NCI-H2081 treated with DMSO at 0.1 percent for 48 hours (cell line): ENCODE measurements at regions not wholly inside any gene's neighbourhood (a gene's known extent, or its start where the extent isn't known, plus 50 kb on each side); places are given as distances from the start of the nearest gene placed in this dataset.

Experiments used
- DNase-seq: peaks from one replicate; lab custom pipeline; 2025; lab: John Stamatoyannopoulos, UW

GRCh38 chr17:65477600-65477999, 83.8 kb downstream of the AXIN2 start:
- no peak for DNase-seq

DNA sequence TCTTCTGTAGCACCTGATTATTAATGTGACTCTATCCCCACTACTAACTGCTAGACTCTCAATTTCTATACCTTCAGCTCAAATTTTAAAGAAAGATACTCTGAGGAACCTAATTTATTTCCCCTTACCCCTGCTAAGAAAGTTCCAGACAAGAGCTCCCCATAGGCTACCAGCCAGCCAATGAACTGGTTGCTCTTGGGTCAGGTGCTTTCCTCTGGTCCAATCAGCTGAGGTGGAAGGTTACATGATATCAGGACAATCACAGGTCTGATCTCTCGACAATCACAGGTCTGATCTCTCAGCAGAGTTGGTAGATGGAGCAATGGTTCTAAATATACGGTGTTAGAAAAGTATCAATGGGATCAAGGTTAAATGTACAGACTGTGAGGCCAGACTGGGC, 86.8 kb downstream of the AXIN2 start:
- no peak for DNase-seq

DNA sequence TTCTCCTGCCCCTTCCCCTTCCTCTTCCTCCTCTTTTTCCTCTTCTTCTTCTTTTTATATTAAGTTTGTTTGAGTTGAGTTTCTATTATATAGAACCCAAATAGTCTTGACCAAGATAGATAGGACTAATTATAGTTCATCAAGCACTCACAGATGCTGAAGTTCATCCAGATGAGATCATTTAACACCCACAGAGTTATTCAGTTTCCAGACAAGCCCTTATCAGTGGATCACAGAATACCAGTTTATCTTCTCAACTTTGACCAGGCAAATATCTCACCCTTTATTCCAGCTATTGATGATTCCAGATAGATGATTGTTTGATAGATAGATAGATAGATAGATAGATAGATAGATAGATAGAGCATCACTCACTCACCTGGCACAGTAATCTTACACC, 87.5 kb downstream of the AXIN2 start:
- DNase-seq: no peak

- no peak for DNase-seq
Observed at GRCh38 chr17:65473363-65473762, 88.1 kb downstream of the AXIN2 start.

DNA sequence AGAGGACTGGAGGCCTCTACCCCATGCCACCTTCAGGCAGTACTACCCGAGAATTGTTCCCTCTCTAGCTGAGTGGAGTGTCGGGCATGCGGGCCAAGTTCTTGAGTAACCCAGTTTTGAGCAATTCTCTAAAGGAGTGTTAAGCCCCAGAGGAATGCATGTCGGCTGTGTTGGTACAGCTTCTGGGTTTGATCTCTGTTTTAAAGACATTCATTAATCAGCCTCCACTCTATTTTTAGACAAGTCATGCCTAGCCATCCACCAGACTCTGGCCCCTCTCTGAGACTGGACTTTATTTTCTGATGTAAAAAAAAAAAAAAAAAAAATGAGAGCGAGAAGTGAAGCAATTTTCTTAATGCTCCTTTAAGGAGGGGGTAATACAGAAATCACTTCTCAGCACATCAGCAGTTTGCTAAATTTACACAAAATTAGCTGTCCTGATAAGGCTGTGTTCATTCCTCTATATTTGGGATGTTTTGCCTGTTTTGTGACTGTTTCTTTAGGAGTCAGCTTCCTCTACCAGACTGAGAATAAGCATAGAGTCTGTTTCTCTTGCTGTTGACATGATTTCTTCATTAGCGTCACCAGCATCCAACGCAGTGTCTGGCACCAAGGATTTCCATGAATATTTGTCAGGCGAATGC, 88.7 kb downstream of the AXIN2 start:
- DNase-seq: no peak

- DNase-seq: no peak
Observed at GRCh38 chr17:65470783-65471182, 90.7 kb downstream of the AXIN2 start.

DNA sequence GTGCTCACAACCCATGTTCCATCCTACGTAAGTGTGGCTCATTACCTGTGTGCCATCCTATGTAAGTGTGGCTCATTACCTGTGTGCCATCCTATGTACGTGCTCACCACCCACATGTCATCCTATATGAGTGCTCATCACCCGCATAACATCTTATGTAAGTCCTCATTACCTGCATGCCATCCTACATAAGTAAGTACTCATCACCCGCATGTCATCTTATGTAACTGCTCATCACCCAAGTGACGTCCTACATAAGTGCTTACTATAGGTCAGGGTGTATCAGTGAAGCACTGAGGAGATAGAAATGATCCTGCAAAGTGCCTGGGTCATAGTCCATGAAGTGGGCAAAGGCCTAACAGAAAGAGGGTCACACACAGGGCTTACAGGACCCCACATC, 93.1 kb downstream of the AXIN2 start:
- DNase-seq: no peak

DNA sequence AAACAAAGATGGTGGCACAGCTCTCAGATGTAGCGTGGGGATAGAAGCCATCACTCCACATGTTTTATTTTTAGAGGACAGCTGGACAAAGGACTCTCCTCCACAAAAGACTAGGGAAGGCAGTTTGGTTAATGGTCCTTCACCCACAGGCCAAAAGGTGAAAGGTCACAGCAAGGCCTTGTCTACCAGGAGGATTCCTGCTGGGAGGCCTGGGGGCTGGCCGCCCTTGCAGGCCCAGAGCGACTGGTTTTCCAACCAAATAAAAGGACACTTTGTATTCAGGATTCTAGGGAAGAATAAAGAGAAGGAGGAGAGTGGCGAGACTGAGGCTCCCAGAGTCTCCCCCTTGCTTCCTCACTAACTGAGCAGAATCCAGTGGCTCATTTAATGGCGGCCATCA, 94.3 kb downstream of the AXIN2 start:
- DNase-seq: no peak

GRCh38 chr17:65466547-65466946, 94.9 kb downstream of the AXIN2 start:
- DNase-seq: no peak

DNA sequence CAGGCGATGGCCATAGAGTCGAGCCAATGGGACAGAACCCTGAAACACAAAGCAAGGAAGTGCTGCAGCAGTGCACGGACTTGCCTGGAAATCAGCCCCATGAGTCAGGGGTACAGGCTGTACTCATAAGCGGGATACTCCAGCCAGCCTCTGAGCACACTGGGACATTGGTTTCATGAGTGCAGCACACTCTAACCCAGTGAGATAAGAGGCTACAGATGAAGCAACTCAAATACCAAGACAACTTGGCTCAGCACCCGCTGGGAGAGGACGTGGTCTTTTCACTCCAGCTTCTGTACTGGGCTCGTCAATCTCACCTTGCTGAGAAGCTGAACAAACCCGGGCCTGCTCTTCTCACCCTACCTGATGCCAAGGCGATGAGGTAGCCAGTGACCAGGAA, 98.2 kb downstream of the AXIN2 start:
- DNase-seq: no peak

DNA sequence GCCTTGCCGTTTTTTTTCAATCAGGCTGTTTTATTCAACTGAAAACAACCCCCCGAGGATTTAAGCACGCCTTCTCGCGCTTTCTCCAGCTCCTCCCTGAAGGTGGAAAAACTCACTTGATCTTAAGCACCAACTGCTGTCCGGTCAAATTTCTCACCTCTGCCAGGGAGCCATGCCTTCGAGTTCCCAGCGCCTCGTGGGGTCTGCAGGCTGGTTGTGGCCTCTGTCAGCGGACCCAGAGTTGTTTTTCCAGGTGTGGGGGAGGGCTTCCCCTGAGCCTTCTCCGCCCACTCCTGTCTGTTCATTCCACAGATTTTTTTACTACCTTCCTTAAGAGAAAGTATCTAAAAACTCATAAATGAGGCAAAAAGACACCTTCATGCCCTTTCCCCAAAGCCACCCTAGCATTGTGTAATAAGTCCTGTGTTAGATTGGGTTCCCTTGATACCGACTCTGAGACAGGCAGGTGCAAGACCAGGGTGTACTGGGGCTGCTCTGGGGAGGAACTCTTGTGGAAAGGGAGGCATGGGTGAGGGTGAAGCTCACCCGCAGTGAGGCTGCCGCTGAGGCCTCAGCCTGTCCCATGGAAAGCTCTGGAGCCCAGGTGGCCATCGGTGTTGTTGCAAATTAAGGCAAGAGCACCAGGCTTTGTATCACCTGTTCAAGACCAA, 101.6 kb downstream of the AXIN2 start:
- DNase-seq: no peak

GRCh38 chr17:65457635-65458257, 103.7 kb downstream of the AXIN2 start:
- DNase-seq: no peak

DNA sequence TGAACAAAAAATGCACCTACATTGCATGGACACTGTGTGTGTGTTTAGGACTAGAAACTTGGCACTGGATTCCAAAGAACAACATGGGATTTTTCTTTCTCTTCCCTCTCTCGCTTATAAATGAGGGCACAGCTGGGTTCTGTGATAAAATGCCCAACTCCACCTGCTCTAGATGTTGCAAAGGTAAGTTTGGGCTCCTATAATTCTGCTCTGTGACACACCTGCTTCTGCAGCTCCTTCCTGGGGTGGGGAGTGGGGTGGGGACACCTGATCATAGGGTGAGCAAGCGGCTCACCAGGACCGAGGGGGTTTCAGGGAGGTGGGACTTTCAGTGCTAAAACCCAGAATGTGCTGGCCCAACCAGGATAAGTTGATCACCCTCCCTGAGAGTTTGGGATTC, 104.3 kb downstream of the AXIN2 start:
- no peak for DNase-seq

DNA sequence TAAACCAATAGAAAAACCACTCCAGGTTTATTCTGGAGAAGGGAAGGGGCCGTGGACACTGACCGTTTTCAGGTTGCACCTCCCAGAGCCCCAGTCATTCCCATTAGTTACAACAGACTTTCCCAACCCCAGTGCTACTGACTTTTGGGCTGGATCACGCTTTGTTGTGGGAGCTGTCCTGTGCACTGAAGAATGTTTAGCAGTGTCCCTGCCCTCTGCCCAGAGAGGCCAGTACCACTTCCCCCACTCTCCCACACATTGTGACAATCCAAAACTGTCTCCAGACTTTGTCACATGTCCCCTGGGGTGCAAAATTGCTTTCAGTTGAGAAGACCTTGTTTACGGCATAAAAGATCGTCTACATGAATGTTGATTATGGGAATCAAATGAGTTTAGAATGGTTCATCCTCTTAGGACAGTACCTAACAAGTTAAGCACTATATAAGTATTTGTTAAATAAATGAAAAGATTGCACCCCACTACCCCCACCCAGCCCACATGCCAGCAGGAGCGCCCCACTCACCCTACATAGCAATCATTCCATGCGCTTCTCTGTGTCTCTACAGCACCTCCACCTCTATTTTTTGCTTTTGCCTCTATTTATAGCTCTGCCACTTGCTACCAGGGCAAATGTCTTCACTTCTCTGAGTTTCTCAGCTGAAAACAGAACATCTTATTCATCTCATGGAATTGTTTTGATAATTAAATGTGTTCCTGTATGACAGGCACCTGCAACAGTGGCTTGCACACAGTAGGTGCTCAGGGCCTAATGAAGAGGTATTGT, 104.9 kb downstream of the AXIN2 start:
- no peak for DNase-seq

GRCh38 chr17:65455972-65456343, 105.5 kb downstream of the AXIN2 start:
- DNase-seq: no peak

DNA sequence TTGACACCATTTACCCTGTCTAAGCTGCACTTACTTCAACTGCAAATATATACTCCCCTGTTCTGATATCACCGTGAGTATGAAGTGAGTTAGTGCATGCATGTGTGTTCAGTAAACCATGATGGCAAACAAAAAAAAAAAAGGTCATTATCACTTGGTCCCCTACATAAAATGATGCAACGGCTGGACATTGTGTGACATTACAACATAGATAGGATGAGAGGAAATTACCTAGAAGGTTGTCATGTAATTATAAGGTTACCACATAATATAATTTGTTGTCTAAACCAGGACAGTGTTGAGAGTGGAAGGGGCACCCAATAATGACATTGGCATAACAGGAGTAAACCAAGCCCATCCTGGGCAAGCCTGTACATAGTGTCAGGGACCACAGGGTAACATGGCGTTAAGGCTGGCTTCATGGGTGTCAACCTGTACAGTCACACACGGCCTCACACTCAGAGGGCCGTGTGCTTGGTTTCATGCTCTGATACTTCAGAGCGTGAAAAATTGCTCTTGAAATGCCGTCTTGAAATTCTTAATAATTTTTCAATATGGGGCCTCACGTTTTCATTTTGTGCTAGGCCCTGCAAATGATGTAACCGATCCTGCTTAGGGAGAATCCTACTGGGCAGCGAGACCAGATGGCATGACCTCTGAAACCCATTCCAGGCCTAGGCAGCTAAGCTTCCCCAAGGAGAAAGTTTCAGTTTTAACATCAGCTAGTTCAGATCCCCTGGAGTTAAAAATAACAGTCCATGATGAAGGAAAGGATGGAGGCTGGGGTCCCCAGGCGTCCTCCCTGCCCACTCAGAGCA, 106.1 kb downstream of the AXIN2 start:
- DNase-seq: no peak

DNA sequence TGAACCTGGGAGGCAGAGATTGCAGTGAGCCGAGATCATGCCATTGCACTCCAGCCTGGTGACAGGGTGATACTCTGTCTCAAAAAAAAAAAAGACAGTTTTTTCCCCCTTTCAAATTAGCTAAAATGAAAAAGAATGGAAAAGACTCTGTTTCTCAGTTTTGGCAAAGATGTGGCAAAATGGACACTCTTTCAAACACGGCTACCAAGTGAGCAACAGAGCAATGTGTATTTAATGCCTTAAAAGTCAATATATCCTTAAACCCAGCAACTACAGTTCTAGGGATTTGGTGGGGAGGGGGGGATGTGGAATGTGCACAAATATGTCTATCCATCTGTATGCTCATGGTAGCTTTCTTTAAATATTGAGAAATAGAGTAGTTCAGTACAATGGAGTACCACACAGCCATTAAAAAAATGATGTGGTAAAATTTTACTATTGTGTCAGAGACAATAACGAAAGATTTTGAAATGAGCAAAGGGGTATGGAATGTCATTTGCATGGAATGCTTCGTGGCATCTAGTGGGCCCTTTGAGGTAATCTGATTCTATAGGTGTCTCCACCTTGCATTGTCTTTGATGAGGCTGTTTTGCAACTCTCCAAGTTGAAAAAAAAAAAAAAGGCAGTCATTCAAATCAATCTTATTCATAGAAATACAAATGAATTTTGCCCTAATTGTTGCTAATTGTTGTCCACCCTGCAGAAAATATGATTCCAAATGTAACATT, 108.1 kb downstream of the AXIN2 start:
- DNase-seq: no peak

DNA sequence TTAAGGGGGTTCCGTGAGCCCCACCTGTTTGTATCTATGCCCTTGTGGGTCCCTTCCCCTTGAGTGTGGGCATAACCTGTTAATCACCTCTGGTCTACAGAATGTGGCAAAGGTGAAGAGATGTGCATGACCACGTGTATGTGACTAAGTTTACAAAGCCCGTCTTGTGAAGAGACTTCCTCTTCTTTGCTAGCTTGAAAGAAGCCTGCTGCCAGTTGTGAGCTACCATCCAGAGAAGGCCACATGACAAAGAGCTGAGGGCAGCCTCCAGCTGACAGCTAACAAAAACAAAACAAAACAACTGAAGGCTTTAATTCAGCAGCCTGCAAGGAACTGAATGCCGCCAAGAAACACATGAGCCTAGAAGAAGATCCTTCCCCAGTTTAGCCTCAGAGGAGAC, 112.0 kb downstream of the AXIN2 start:
- no peak for DNase-seq

DNA sequence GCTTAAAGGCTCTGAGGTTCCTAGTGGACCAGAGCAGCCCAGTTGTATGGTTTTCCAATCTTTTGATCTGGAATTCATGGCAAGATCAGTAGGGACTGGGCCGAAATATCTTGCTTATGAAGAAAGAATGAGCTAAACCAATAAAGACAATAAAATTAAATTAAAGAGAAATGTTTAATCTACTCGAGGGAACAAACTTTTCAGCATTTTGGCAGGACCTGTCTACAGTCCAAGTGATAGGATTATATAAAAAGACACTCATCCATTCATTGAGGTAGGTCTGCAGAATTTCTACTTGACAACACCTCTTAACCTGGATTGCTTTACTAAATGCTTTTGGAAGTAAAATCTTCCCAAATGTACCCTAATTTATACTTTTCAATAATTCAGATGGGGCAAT, 113.6 kb downstream of the AXIN2 start:
- no peak for DNase-seq

DNA sequence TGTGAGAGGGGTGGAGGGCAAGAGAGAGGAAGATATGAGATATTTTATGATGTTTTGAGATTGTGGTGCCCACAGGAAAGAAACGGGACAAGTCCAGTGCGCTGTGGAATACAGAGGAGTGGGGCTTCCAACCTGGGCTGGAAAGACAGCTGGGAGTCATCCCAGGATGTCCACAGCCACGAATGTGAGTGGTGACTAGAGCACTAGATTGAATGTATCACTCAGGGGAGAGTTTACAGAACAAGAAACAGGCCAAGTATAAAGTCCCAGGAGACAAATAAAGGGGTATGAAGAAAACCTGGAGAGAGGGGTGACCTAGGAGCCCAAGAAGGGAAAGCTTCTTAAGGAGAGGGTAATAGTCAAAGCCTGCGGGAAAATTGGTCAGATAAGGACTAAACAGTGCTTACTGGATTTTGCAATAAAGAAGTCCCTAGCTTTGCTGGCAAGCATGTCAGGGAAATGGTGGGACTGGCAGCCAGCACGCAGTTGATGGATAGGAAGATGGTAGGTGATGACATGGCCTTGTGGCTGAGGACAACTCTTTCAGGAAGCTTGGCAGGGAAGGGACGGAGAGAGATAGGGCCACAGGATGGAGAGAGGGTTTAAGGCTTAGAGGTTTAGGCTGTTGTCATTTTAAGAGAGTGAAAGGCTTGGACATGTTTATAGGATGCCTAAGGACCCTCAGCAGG, 114.5 kb downstream of the AXIN2 start:
- no peak for DNase-seq

DNA sequence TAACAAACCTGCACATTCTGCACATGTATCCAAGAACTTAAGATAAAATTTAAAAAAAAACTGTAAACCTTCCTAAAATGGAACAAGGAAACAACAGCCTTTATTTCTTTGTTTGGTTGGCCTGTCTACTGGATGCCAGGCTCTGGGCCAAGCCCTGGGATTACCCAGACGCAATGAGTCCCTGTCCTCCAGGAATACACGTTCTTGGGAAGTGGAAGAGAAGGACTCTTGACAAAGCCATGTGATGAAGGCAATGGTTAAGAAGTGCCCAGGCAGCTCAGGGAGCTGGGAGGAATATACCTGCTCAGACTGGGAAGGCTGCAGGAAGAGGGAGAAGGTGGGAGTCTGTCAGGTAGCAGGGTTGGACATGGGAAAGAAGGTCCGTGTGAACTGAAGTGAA, 115.4 kb downstream of the AXIN2 start:
- DNase-seq: no peak
